GM12878 (cell line): ENCODE measurements at regions not wholly inside any gene's neighbourhood (a gene's known extent, or its start where the extent isn't known, plus 50 kb on each side); places are given as distances from the start of the nearest gene placed in this dataset.

Source experiments
- ATAC-seq: fragments of 200-7000 bp; cut with Tn5 transposase; 3 replicates; pipeline ENCODE4 v1.9.1; 2020; ENCODE audit warnings: mild to moderate bottlenecking, moderate library complexity
- BruUV-seq: library from RNA; stranded (reverse); fragments of 400-500 nt; replicated peaks from 2 replicates; lab custom pipeline; 2021; lab: Mats Ljungman, UMichigan
- CTCF ChIA-PET: fragments of 300-600 bp; sonication (Branson Sonifier 250); formaldehyde crosslinking; extraction: SDS; loops from one replicate; lab custom pipeline; 2021; ENCODE audit warnings: inconsistent platforms; lab: Yijun Ruan, JAX
- POLR2A ChIA-PET: fragments of 350-600 bp; formaldehyde crosslinking; extraction: SDS; loops from one replicate; lab custom pipeline; 2021; ENCODE audit warnings: inconsistent platforms; lab: Charles Lee
- RAD21 ChIA-PET: fragments of 300-600 bp; sonication (Branson Sonifier 250); formaldehyde crosslinking; loops from one replicate; lab custom pipeline; 2023; ENCODE audit warnings: antibody characterized with exemption; ENCODE audit not compliant: unreplicated experiment; lab: Charles Lee
- SMC1A ChIA-PET: fragments of 300-600 bp; sonication (Branson Sonifier 250); formaldehyde crosslinking; loops from one replicate; lab custom pipeline; 2023; ENCODE audit not compliant: unreplicated experiment, uncharacterized antibody; lab: Charles Lee
- DNase-seq: peaks from one replicate; pipeline ENCODE4 v3.0.0-alpha.2; 2011; ENCODE audit warnings: low read depth, low spot score
- FAIRE-seq: peaks from 3 replicates; lab custom pipeline; 2011; peaks lifted over from hg19 to GRCh38; lab: Jason Lieb, UNC
- H2AFZ ChIP-seq: 2 replicates; pipeline ENCODE4 v1.6.0; 2011; ENCODE audit warnings: low read depth, low read length, control low read depth; ENCODE audit not compliant: control insufficient read depth
- H3K27ac ChIP-seq: 2 replicates; pipeline ENCODE4 v1.5.1; 2011; ENCODE audit warnings: control low read depth; ENCODE audit not compliant: control insufficient read depth, insufficient read depth
- H3K27me3 ChIP-seq, 2 experiments: replicated peaks in 1 of 2; 2 replicates each; pipeline versions ENCODE4 v1.6.0 to v1.6.1; 2011; ENCODE audit warnings: low read length in 1 of 2; ENCODE audit not compliant: control insufficient read depth in 2 of 2, insufficient read depth in 2 of 2
- H3K36me3 ChIP-seq, 2 experiments: 2 replicates each; pipeline ENCODE4 v1.5.1; 2011; ENCODE audit warnings: low read length in 1 of 2; ENCODE audit not compliant: control insufficient read depth in 2 of 2, insufficient read depth in 2 of 2
- H3K4me1 ChIP-seq: 2 replicates; pipeline ENCODE4 v1.6.1; 2011; ENCODE audit warnings: mild to moderate bottlenecking, low read length, moderate library complexity, mixed read lengths; ENCODE audit not compliant: control insufficient read depth, insufficient read depth
- H3K4me2 ChIP-seq: 2 replicates; pipeline ENCODE4 v1.6.0; 2011; ENCODE audit warnings: control low read depth; ENCODE audit not compliant: control insufficient read depth, insufficient read depth
- H3K4me3 ChIP-seq: fragments of 200-600 bp; sonication (generic); 2 replicates; pipeline ENCODE4 v1.5.1; 2016
- H3K79me2 ChIP-seq: 2 replicates; pipeline ENCODE4 v1.6.0; 2011; ENCODE audit warnings: low read length; ENCODE audit not compliant: control insufficient read depth, insufficient read depth
- H3K9ac ChIP-seq: 2 replicates; pipeline ENCODE4 v1.8.0; 2011; ENCODE audit warnings: low read length, control low read depth, mixed read lengths; ENCODE audit not compliant: control insufficient read depth, insufficient read depth
- H3K9me3 ChIP-seq: replicated peaks from 3 replicates; pipeline ENCODE4 v1.5.1; 2011; ENCODE audit warnings: mild to moderate bottlenecking, low read length; ENCODE audit not compliant: control insufficient read depth, insufficient read depth
- H4K20me1 ChIP-seq: 2 replicates; pipeline ENCODE4 v1.6.0; 2011; ENCODE audit not compliant: control insufficient read depth, insufficient read depth
- BRCA1 ChIP-seq: IDR thresholded peaks from 2 replicates; pipeline ENCODE4 v1.6.1; 2011; ENCODE audit warnings: low read depth, low read length, improper control_type of control experiment
- HDGF ChIP-seq: fragments of 450-650 bp; IDR thresholded peaks from 2 replicates; pipeline ENCODE4 v1.6.1; 2016; ENCODE audit warnings: antibody characterized with exemption
- MTA3 ChIP-seq: IDR thresholded peaks from 2 replicates; pipeline ENCODE4 v1.6.1; 2012; ENCODE audit warnings: low read length, inconsistent platforms, borderline replicate concordance
- RAD51 ChIP-seq: fragments of 450-650 bp; IDR thresholded peaks from 2 replicates; pipeline ENCODE4 v1.6.1; 2016; ENCODE audit warnings: moderate library complexity, mild to moderate bottlenecking, inconsistent platforms
- YY1 ChIP-seq: IDR thresholded peaks from 2 replicates; pipeline ENCODE4 v1.6.1; 2011; ENCODE audit warnings: low read depth, mild to moderate bottlenecking, low read length
- WGBS: methylation state at CpG from one replicate; pipeline ENCODE4 v1.1.6; 2016; ENCODE audit warnings: low lambda C conversion rate; ENCODE audit not compliant: insufficient replicate concordance, insufficient coverage; ENCODE audit errors: missing lambda C conversion rate; 5-methylcytosine and 5-hydroxymethylcytosine counted together
- in situ Hi-C: fragments of 300-500 bp; cut with MboI; formaldehyde crosslinking; loops from 9 replicates; pipeline ENCODE4 v1.14.3; 2018; ENCODE audit warnings: mixed read lengths
- intact Hi-C: fragments of 100-400 bp; cut with micrococcal nuclease; formaldehyde crosslinking; loops from one replicate; pipeline ENCODE4 v1.14.2; 2022; ENCODE audit not compliant: unreplicated experiment
- TF ChIP-seq, protein P1 (sequence below): IDR thresholded peaks from 2 replicates; pipeline ENCODE4 v1.6.1; 2012; ENCODE audit warnings: low read length, inconsistent platforms
- TF ChIP-seq, protein P2 (sequence below): fragments of 450-650 bp; IDR thresholded peaks from 2 replicates; pipeline ENCODE4 v1.6.1; 2018; ENCODE audit warnings: mild to moderate bottlenecking, low read depth, moderate library complexity; ENCODE audit not compliant: partially characterized antibody
- TF ChIP-seq, protein P3 (sequence below): fragments of 450-650 bp; formaldehyde crosslinking; IDR thresholded peaks from 2 replicates; pipeline ENCODE4 v1.4.0; 2022; ENCODE audit warnings: mild to moderate bottlenecking, moderate library complexity

DNA sequence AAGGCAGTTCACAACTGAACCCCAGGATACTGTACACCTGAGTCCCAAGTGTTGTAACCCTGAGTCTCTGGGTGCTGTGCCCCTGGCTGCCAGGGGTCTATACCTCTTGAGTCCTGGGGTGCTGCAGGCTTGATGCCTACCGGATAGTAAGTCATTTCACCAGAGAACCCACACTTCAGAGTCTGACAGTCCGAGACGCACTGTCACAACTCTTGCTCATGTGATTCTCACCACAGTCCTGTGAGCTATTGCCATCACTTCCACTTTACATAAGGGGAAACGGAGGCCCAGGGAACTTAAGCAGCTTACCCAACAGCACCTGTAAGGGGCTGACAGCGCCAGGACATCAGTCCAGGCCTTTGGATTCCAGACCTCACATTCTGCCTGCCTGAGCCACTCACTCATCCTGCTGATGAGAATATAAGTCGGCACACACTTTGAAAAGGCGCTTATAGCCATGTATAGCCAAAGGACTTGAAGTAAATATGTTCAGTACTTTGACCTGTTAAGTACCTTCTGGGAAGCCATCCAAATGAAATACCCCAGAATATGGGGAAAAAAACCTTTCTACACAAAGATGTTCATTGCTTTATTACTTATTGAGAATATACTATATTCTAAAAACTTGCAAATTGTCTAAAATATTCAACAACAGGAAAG, 180.7 kb upstream of the ID2 start:
- H3K27me3 ChIP-seq: no peaks in the 10 kb centered on the region
- ChIA-PET POLR2A (no interaction called here), RAD21 (no interaction called here), SMC1A (no interaction called here), CTCF (no interaction called here)
- whole genome bisulfite sequencing: 67% methylated on average over 7 of the region's 7 CpGs
- BruUV-seq: no TSS peak
- H3K27ac ChIP-seq: no peak overlapping the region
- no peaks in the 10 kb centered on the region for H3K9me3 ChIP-seq
- TF ChIP-seq BRCA1 (no peak), MTA3 (no peak)
- TF ChIP-seq, protein P1, sequence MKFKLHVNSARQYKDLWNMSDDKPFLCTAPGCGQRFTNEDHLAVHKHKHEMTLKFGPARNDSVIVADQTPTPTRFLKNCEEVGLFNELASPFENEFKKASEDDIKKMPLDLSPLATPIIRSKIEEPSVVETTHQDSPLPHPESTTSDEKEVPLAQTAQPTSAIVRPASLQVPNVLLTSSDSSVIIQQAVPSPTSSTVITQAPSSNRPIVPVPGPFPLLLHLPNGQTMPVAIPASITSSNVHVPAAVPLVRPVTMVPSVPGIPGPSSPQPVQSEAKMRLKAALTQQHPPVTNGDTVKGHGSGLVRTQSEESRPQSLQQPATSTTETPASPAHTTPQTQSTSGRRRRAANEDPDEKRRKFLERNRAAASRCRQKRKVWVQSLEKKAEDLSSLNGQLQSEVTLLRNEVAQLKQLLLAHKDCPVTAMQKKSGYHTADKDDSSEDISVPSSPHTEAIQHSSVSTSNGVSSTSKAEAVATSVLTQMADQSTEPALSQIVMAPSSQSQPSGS: no peak
- no peak overlapping the region for H3K4me3 ChIP-seq
- no peak overlapping the region for H3K4me2 ChIP-seq
- ATAC-seq: no peak
- no peak for FAIRE-seq
- H3K4me1 ChIP-seq: no peaks in the 10 kb centered on the region
- no peak overlapping the region for H3K9ac ChIP-seq
- no peaks in the 10 kb centered on the region for H3K79me2 ChIP-seq
- H3K36me3 ChIP-seq: no peaks in the 10 kb centered on the region; a peak in 1 of 4 replicates
- no peak for DNase-seq
- H4K20me1 ChIP-seq: no peaks in the 10 kb centered on the region
- intact Hi-C loops: no loop called here
- no peak overlapping the region for H2AFZ ChIP-seq
- in situ Hi-C loops: no loop called here

DNA sequence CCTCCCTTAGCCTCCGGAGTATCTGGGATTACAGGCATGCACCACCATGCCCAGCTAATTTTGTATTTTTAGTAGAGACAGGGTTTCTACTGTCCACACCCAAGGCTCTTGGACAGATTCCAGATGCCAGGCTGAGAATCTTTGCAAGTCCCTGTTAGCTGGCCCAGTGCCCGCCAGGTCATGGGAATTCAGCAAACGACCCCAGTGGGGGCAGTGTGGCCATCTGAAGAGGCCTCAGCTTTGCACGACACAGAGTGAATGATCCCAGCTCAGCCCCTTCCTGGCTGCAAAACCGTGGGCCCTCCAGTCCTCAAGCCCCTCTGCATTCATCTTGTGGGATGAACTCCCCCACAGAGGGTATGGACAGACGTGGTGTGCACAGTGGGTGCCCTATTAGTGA, 179.5 kb upstream of the ID2 start:
- no peaks in the 10 kb centered on the region for H3K27me3 ChIP-seq
- no peaks in the 10 kb centered on the region; a peak in 1 of 4 replicates for H3K36me3 ChIP-seq
- ChIA-PET SMC1A (interaction anchor here (0.6 kb wide), 1 partner anchor 83 kb away, joined by 3 read pairs; no protein-coding TSS in a partner anchor), RAD21 (no interaction called here), POLR2A (no interaction called here), CTCF (no interaction called here)
- no peak overlapping the region for H3K27ac ChIP-seq
- 28% methylated on average over 6 of the region's 6 CpGs for WGBS
- H4K20me1 ChIP-seq: no peaks in the 10 kb centered on the region
- ATAC-seq: no peak
- no peak overlapping the region for H2AFZ ChIP-seq
- no peak overlapping the region for H3K4me2 ChIP-seq
- intact Hi-C loops (no loop called here), in situ Hi-C loops (no loop called here)
- FAIRE-seq: no peak
- H3K9me3 ChIP-seq: no peaks in the 10 kb centered on the region; the same call in 2 of the 3 replicates
- no peaks in the 10 kb centered on the region for H3K79me2 ChIP-seq
- no peak overlapping the region for H3K4me3 ChIP-seq
- no peak overlapping the region for H3K9ac ChIP-seq
- DNase-seq: no peak
- no TSS peak for BruUV-seq
- no peaks in the 10 kb centered on the region for H3K4me1 ChIP-seq
- TF ChIP-seq YY1: no peak
- TF ChIP-seq, protein P2, sequence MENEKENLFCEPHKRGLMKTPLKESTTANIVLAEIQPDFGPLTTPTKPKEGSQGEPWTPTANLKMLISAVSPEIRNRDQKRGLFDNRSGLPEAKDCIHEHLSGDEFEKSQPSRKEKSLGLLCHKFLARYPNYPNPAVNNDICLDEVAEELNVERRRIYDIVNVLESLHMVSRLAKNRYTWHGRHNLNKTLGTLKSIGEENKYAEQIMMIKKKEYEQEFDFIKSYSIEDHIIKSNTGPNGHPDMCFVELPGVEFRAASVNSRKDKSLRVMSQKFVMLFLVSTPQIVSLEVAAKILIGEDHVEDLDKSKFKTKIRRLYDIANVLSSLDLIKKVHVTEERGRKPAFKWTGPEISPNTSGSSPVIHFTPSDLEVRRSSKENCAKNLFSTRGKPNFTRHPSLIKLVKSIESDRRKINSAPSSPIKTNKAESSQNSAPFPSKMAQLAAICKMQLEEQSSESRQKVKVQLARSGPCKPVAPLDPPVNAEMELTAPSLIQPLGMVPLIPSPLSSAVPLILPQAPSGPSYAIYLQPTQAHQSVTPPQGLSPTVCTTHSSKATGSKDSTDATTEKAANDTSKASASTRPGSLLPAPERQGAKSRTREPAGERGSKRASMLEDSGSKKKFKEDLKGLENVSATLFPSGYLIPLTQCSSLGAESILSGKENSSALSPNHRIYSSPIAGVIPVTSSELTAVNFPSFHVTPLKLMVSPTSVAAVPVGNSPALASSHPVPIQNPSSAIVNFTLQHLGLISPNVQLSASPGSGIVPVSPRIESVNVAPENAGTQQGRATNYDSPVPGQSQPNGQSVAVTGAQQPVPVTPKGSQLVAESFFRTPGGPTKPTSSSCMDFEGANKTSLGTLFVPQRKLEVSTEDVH: no peak
- TF ChIP-seq HDGF: no peak
- TF ChIP-seq, protein P3, sequence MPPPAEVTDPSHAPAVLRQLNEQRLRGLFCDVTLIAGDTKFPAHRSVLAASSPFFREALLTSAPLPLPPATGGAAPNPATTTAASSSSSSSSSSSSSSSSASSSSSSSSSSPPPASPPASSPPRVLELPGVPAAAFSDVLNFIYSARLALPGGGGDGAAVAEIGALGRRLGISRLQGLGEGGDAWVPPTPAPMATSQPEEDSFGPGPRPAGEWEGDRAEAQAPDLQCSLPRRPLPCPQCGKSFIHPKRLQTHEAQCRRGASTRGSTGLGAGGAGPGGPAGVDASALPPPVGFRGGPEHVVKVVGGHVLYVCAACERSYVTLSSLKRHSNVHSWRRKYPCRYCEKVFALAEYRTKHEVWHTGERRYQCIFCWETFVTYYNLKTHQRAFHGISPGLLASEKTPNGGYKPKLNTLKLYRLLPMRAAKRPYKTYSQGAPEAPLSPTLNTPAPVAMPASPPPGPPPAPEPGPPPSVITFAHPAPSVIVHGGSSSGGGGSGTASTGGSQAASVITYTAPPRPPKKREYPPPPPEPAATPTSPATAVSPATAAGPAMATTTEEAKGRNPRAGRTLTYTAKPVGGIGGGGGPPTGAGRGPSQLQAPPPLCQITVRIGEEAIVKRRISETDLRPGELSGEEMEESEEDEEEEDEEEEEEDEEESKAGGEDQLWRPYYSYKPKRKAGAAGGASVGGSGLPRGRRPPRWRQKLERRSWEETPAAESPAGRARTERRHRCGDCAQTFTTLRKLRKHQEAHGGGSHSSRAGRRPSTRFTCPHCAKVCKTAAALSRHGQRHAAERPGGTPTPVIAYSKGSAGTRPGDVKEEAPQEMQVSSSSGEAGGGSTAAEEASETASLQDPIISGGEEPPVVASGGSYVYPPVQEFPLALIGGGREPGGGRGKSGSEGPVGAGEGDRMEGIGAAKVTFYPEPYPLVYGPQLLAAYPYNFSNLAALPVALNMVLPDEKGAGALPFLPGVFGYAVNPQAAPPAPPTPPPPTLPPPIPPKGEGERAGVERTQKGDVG: no peak
- TF ChIP-seq RAD51: no peak
